ENCODE measurements at regions not wholly inside any gene's neighbourhood (a gene's known extent, or its start where the extent isn't known, plus 50 kb on each side); places are given as distances from the start of the nearest gene placed in this dataset.

DNA sequence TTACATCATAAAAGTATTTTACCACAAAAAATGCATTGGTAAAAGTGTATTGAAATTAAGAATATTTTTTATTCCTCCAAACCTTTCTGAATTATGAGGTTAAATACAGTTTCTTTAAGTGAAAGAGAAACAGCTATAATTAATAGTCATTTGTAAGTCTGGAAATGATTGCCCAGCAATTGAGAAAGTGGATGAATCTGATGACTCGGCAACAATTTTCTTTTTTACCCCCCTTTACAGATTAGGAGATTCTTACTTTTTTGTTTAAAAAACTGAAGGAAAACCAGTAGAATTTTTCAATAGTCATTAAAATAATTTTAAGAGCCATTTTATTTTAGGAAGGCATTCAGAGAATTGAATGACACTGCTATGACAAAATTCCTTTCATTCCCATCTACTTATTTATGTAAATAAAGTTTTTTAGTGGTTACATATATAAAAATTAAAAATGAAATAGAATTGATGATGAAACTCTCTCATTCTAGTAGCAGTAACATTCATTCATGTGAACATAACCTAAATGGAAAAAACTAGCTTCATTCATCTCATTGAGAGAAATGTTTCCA is 134.1 kb upstream of the PRNP start:
- H3K4me2 ChIP-seq (ENCODE audit: low read length) = no peak overlapping the region
- H3K27me3 ChIP-seq (ENCODE audit: insufficient read depth, low read depth, low read length) = no peaks in the 10 kb centered on the region
- H3K36me3 ChIP-seq (ENCODE audit: insufficient read depth, low read length) = no peaks in the 10 kb centered on the region
- no peak overlapping the region for H3K4me3 ChIP-seq (ENCODE audit: low read length)
- no peaks in the 10 kb centered on the region for H3K79me2 ChIP-seq (replicated peaks; ENCODE audit: insufficient read depth, low read length)
- H3K27ac ChIP-seq (ENCODE audit: low read length) = no peak overlapping the region
- TF ChIP-seq EZH2 (IDR thresholded peaks at IDR 0.05; ENCODE audit: borderline replicate concordance, insufficient read depth, low read length, poor library complexity, severe bottlenecking) = no peak
- no peak for TF ChIP-seq CTCF (IDR thresholded peaks at IDR 0.05; ENCODE audit: poor library complexity, severe bottlenecking)
- TF ChIP-seq MXI1 (conservative IDR thresholded peaks at IDR 0.05; ENCODE audit: poor library complexity, severe bottlenecking) = no peak
- TF ChIP-seq SMC3 (conservative IDR thresholded peaks at IDR 0.05; ENCODE audit: poor library complexity) = no peak
- TF ChIP-seq POLR2AphosphoS5 (IDR thresholded peaks at IDR 0.05) = no peak
- TF ChIP-seq, protein P1, sequence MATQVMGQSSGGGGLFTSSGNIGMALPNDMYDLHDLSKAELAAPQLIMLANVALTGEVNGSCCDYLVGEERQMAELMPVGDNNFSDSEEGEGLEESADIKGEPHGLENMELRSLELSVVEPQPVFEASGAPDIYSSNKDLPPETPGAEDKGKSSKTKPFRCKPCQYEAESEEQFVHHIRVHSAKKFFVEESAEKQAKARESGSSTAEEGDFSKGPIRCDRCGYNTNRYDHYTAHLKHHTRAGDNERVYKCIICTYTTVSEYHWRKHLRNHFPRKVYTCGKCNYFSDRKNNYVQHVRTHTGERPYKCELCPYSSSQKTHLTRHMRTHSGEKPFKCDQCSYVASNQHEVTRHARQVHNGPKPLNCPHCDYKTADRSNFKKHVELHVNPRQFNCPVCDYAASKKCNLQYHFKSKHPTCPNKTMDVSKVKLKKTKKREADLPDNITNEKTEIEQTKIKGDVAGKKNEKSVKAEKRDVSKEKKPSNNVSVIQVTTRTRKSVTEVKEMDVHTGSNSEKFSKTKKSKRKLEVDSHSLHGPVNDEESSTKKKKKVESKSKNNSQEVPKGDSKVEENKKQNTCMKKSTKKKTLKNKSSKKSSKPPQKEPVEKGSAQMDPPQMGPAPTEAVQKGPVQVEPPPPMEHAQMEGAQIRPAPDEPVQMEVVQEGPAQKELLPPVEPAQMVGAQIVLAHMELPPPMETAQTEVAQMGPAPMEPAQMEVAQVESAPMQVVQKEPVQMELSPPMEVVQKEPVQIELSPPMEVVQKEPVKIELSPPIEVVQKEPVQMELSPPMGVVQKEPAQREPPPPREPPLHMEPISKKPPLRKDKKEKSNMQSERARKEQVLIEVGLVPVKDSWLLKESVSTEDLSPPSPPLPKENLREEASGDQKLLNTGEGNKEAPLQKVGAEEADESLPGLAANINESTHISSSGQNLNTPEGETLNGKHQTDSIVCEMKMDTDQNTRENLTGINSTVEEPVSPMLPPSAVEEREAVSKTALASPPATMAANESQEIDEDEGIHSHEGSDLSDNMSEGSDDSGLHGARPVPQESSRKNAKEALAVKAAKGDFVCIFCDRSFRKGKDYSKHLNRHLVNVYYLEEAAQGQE (IDR thresholded peaks at IDR 0.05; ENCODE audit: borderline replicate concordance) = no peak
- TF ChIP-seq RAD21 (conservative IDR thresholded peaks at IDR 0.05) = no peak
- no peak for TF ChIP-seq TAF1 (IDR thresholded peaks at IDR 0.05; ENCODE audit: low read depth)
- TF ChIP-seq EP300 (conservative IDR thresholded peaks at IDR 0.05; ENCODE audit: poor library complexity, severe bottlenecking) = no peak
- H4K20me1 ChIP-seq (ENCODE audit: insufficient read depth) = no peaks in the 10 kb centered on the region
- H3K9ac ChIP-seq (ENCODE audit: low read length) = no peak overlapping the region
- no peaks in the 10 kb centered on the region for H3K9me3 ChIP-seq (ENCODE audit: low read length)
- H2AFZ ChIP-seq (ENCODE audit: low read depth, low read length) = no peak overlapping the region
- no peaks in the 10 kb centered on the region for H3F3A ChIP-seq (ENCODE audit: insufficient read depth, low read length, poor library complexity, severe bottlenecking)
- H3K9me2 ChIP-seq (ENCODE audit: insufficient read depth, low read length) = no peaks in the 10 kb centered on the region

DNA sequence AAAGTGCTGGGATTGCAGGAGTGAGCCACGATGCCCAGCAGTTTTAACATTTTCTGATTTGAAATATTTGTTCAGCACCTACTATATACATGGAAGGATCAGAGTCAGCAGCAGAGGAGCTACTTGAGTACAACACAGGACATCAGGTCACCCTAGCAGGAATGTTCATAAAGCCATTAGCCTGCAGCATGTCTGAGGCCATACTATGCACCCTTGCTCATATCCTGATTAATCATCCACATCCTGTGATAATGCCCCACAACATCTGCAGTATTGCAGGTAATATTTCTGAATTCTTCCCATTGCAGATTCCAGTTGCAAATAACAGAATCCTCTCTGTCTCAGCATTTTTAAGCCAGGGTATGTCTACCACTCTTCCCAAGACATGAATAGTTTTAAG is 135.5 kb upstream of the PRNP start:
- Histone ChIP-seq H3K4me3 (ENCODE audit: low read length) (no peak overlapping the region), H3K4me2 (ENCODE audit: low read length) (no peak overlapping the region), H2AFZ (ENCODE audit: low read depth, low read length) (no peak overlapping the region), H3K27ac (ENCODE audit: low read length) (no peak overlapping the region), H3K9me3 (ENCODE audit: low read length) (no peaks in the 10 kb centered on the region), H3K36me3 (ENCODE audit: insufficient read depth, low read length) (no peaks in the 10 kb centered on the region), H3K9ac (ENCODE audit: low read length) (no peak overlapping the region), H3K9me2 (ENCODE audit: insufficient read depth, low read length) (no peaks in the 10 kb centered on the region), H4K20me1 (ENCODE audit: insufficient read depth) (no peaks in the 10 kb centered on the region), H3K27me3 (ENCODE audit: insufficient read depth, low read depth, low read length) (no peaks in the 10 kb centered on the region), H3K79me2 (replicated peaks; ENCODE audit: insufficient read depth, low read length) (no peaks in the 10 kb centered on the region), H3F3A (ENCODE audit: insufficient read depth, low read length, poor library complexity, severe bottlenecking) (no peaks in the 10 kb centered on the region)
- TF ChIP-seq EZH2 (IDR thresholded peaks at IDR 0.05; ENCODE audit: borderline replicate concordance, insufficient read depth, low read length, poor library complexity, severe bottlenecking) (no peak), TAF1 (IDR thresholded peaks at IDR 0.05; ENCODE audit: low read depth) (no peak), POLR2AphosphoS5 (IDR thresholded peaks at IDR 0.05) (no peak), MXI1 (conservative IDR thresholded peaks at IDR 0.05; ENCODE audit: poor library complexity, severe bottlenecking) (no peak), CTCF (IDR thresholded peaks at IDR 0.05; ENCODE audit: poor library complexity, severe bottlenecking) (no peak), RAD21 (conservative IDR thresholded peaks at IDR 0.05) (no peak), EP300 (conservative IDR thresholded peaks at IDR 0.05; ENCODE audit: poor library complexity, severe bottlenecking) (no peak), SMC3 (conservative IDR thresholded peaks at IDR 0.05; ENCODE audit: poor library complexity) (no peak)
- TF ChIP-seq, protein P1 (IDR thresholded peaks at IDR 0.05; ENCODE audit: borderline replicate concordance) = no peak
